Fibroblast of lung (primary cell): ENCODE measurements at regions not wholly inside any gene's neighbourhood (a gene's known extent, or its start where the extent isn't known, plus 50 kb on each side); places are given as distances from the start of the nearest gene placed in this dataset.

Experiments used
- DNase-seq, 2 donors: peaks; one replicate each; pipeline versions ENCODE4 v3.0.0 to v3.0.0-alpha.2; 2010; ENCODE audit warnings: low read depth in 2 of 2
- H2AFZ ChIP-seq: 2 replicates; pipeline ENCODE4 v1.5.1; 2012; ENCODE audit warnings: low read length, control low read depth, inconsistent platforms
- H3K27ac ChIP-seq: 2 replicates; pipeline ENCODE4 v1.5.1; 2011; ENCODE audit warnings: low read length, control low read depth; ENCODE audit not compliant: insufficient read depth
- H3K27me3 ChIP-seq: 2 replicates; pipeline ENCODE4 v1.5.1; 2011; ENCODE audit warnings: mild to moderate bottlenecking, low read length; ENCODE audit not compliant: control insufficient read depth, insufficient read depth
- H3K36me3 ChIP-seq: 2 replicates; pipeline ENCODE4 v1.5.1; 2011; ENCODE audit warnings: low read length; ENCODE audit not compliant: control insufficient read depth, insufficient read depth
- H3K4me1 ChIP-seq: 2 replicates; pipeline ENCODE4 v1.5.1; 2011; ENCODE audit warnings: low read length; ENCODE audit not compliant: control insufficient read depth, insufficient read depth; ENCODE audit errors: extremely low read depth
- H3K4me2 ChIP-seq: 2 replicates; pipeline ENCODE4 v1.5.1; 2011; ENCODE audit warnings: low read length, control low read depth; ENCODE audit not compliant: insufficient read depth; ENCODE audit errors: extremely low read depth
- H3K4me3 ChIP-seq, 4 experiments: fragments of 200-600 bp in 1 of 4; sonication (generic) in 1 of 4; replicated peaks in 1 of 4; 2 replicates each; pipeline ENCODE4 v1.5.1; 2011 to 2016; ENCODE audit warnings: low read length in 4 of 4, low read depth in 3 of 4, mild to moderate bottlenecking in 3 of 4, control low read depth in 2 of 4, inconsistent platforms in 1 of 4, mixed read lengths in 1 of 4; ENCODE audit not compliant: insufficient read depth in 1 of 4; ENCODE audit errors: control extremely low read depth in 1 of 4
- H3K79me2 ChIP-seq: 2 replicates; pipeline ENCODE4 v1.5.1; 2012; ENCODE audit warnings: mild to moderate bottlenecking, low read length, inconsistent platforms; ENCODE audit not compliant: control insufficient read depth, insufficient read depth
- H3K9ac ChIP-seq: 2 replicates; pipeline ENCODE4 v1.5.1; 2011; ENCODE audit warnings: mild to moderate bottlenecking, low read length, control low read depth; ENCODE audit not compliant: insufficient read depth
- H3K9me3 ChIP-seq: 2 replicates; pipeline ENCODE4 v1.5.1; 2012; ENCODE audit warnings: low read depth, low read length; ENCODE audit not compliant: control insufficient read depth, insufficient read depth
- H4K20me1 ChIP-seq: 2 replicates; pipeline ENCODE4 v1.5.1; 2011; ENCODE audit warnings: low read length; ENCODE audit not compliant: control insufficient read depth, insufficient read depth; ENCODE audit errors: extremely low read depth
- CTCF ChIP-seq, 2 donors: IDR thresholded peaks in 1 of 2; conservative IDR thresholded peaks in 1 of 2; 1 replicate in 1 of 2; 2 replicates in 1 of 2; pipeline ENCODE4 v1.5.1; 2011 to 2012; ENCODE audit warnings: low read length in 2 of 2, control low read depth in 1 of 2, inconsistent platforms in 1 of 2, low read depth in 1 of 2, mild to moderate bottlenecking in 1 of 2
- EZH2 ChIP-seq: IDR thresholded peaks from 2 replicates; pipeline ENCODE4 v1.5.1; 2012; ENCODE audit warnings: low read length, control low read depth, mild to moderate bottlenecking; ENCODE audit errors: missing control alignments

DNA sequence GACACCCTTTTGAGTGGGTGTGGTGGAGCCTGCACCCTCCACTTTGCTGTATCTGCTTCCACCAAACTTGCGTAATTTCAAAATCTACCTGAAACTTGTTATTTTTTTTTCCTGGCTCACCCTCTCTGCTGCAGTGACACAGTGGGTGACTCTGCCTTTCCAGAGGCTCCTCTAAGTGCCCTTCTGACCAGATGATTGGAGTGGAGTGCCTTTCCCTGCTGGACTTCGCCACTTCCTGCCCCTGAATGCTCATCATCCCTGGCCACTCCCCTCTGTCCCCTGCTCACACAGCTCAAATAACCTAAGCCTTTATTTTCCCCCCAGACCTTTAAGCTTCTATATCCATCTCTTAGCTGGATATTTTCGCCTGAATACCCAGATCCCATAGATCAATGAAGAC lies 777.5 kb upstream of the ID2 start:
- H3K36me3 ChIP-seq = no peaks in the 10 kb centered on the region
- TF ChIP-seq EZH2 (no peak), CTCF (conservative IDR thresholded peaks at IDR 0.05 in 1 of 2, IDR thresholded peaks at IDR 0.05 in 1 of 2; ENCODE audit: low read depth in 1 of 2, low read length in 2 of 2) (no peak)

DNA sequence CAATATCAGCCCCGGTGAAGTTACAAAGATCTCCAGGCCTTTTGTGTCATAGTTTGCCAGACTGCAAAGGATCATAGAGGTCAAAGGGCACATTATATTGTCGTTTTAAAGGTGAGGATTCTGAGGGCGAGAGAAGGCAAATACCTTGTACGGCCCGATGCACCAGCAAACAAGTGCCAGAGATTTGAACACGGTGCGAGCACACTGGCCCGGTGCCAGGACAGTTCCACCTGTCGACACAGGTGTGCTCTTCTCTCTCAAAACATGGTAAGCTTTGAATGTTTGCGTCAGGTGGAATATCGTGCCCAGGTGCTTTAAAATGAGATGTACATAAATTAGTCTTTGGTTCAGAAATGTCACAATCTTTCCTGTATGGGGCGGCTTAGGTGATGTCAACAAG lies 776.1 kb upstream of the ID2 start:
- Histone ChIP-seq H3K4me3 (no peak overlapping the region), H3K27me3 (no peaks in the 10 kb centered on the region), H3K36me3 (no peaks in the 10 kb centered on the region), H3K4me2 (no peak overlapping the region), H3K27ac (no peak overlapping the region), H2AFZ (no peak overlapping the region), H3K9me3 (no peaks in the 10 kb centered on the region), H4K20me1 (no peaks in the 10 kb centered on the region), H3K9ac (no peak overlapping the region), H3K79me2 (no peaks in the 10 kb centered on the region), H3K4me1 (no peaks in the 10 kb centered on the region)
- no peak for TF ChIP-seq EZH2
- TF ChIP-seq CTCF (conservative IDR thresholded peaks at IDR 0.05 in 1 of 2, IDR thresholded peaks at IDR 0.05 in 1 of 2; ENCODE audit: low read depth in 1 of 2, low read length in 2 of 2) = no peak
- DNase-seq = no peak

More for the DNA sequence above, 777.5 kb upstream of the ID2 start:
- no peak for DNase-seq
- no peaks in the 10 kb centered on the region for H3K9me3 ChIP-seq
- H3K9ac ChIP-seq = no peak overlapping the region
- H2AFZ ChIP-seq = no peak overlapping the region
- H3K27me3 ChIP-seq = no peaks in the 10 kb centered on the region
- H3K79me2 ChIP-seq = no peaks in the 10 kb centered on the region
- H3K27ac ChIP-seq = no peak overlapping the region
- no peaks in the 10 kb centered on the region for H3K4me1 ChIP-seq
- no peaks in the 10 kb centered on the region for H4K20me1 ChIP-seq
- H3K4me3 ChIP-seq = no peak overlapping the region
- no peak overlapping the region for H3K4me2 ChIP-seq

- TF ChIP-seq EZH2 (no peak), CTCF (conservative IDR thresholded peaks at IDR 0.05 in 1 of 2, IDR thresholded peaks at IDR 0.05 in 1 of 2; ENCODE audit: low read depth in 1 of 2, low read length in 2 of 2) (no peak)
Observed at GRCh38 chr2:7906431-7906830, 775.4 kb upstream of the ID2 start.

More at GRCh38 chr2:7906431-7906830, 775.4 kb upstream of the ID2 start:
- H3K36me3 ChIP-seq = no peaks in the 10 kb centered on the region
- H3K4me1 ChIP-seq = no peaks in the 10 kb centered on the region
- H2AFZ ChIP-seq = no peak overlapping the region
- H3K9me3 ChIP-seq = no peaks in the 10 kb centered on the region
- no peak overlapping the region for H3K4me2 ChIP-seq
- H3K9ac ChIP-seq = no peak overlapping the region
- DNase-seq = no peak
- no peak overlapping the region for H3K4me3 ChIP-seq
- no peak overlapping the region for H3K27ac ChIP-seq
- no peaks in the 10 kb centered on the region for H3K79me2 ChIP-seq
- no peaks in the 10 kb centered on the region for H4K20me1 ChIP-seq
- H3K27me3 ChIP-seq = no peaks in the 10 kb centered on the region
